Sigmoid colon (tissue), 4 donors: ENCODE measurements at regions not wholly inside any gene's neighbourhood (a gene's known extent, or its start where the extent isn't known, plus 50 kb on each side); places are given as distances from the start of the nearest gene placed in this dataset.

Source experiments
- POLR2AphosphoS5 ChIP-seq, 4 donors: sonication (generic); formaldehyde crosslinking; IDR thresholded peaks; one replicate each; pipeline ENCODE4 v1.6.1; 2017; ENCODE audit warnings: antibody characterized with exemption in 4 of 4
- TF ChIP-seq, protein P1 (sequence below), 4 experiments: fragments of 450-650 bp in 3 of 4; fragments of 200-600 bp in 1 of 4; IDR thresholded peaks; one replicate each; pipeline ENCODE4 v1.5.1; 2016 to 2019; ENCODE audit warnings: antibody characterized with exemption in 4 of 4, mild to moderate bottlenecking in 3 of 4, moderate library complexity in 2 of 4

GRCh38 chr1:168795681-168796080 lies 66.7 kb upstream of the DPT start:
- no peak for TF ChIP-seq POLR2AphosphoS5 (IDR thresholded peaks at IDR 0.05)
- TF ChIP-seq, protein P1, sequence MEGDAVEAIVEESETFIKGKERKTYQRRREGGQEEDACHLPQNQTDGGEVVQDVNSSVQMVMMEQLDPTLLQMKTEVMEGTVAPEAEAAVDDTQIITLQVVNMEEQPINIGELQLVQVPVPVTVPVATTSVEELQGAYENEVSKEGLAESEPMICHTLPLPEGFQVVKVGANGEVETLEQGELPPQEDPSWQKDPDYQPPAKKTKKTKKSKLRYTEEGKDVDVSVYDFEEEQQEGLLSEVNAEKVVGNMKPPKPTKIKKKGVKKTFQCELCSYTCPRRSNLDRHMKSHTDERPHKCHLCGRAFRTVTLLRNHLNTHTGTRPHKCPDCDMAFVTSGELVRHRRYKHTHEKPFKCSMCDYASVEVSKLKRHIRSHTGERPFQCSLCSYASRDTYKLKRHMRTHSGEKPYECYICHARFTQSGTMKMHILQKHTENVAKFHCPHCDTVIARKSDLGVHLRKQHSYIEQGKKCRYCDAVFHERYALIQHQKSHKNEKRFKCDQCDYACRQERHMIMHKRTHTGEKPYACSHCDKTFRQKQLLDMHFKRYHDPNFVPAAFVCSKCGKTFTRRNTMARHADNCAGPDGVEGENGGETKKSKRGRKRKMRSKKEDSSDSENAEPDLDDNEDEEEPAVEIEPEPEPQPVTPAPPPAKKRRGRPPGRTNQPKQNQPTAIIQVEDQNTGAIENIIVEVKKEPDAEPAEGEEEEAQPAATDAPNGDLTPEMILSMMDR (IDR thresholded peaks at IDR 0.05), result no peak
